Progenitor cell of endocrine pancreas (in vitro differentiated cells): ENCODE measurements at regions not wholly inside any gene's neighbourhood (a gene's known extent, or its start where the extent isn't known, plus 50 kb on each side); places are given as distances from the start of the nearest gene placed in this dataset.

Experiments
- DNase-seq: peaks from one replicate; pipeline ENCODE4 v3.0.0; 2021; ENCODE audit warnings: low spot score; ENCODE audit not compliant: unreplicated experiment
- H3K27ac Mint-ChIP-seq: 2 replicates; pipeline ENCODE4 v1.8.0; 2021; ENCODE audit warnings: mild to moderate bottlenecking, moderate library complexity, mixed read lengths
- H3K27me3 Mint-ChIP-seq: 2 replicates; pipeline ENCODE4 v1.8.0; 2021; ENCODE audit warnings: mixed read lengths
- H3K36me3 Mint-ChIP-seq: 2 replicates; pipeline ENCODE4 v1.8.0; 2022; ENCODE audit warnings: mixed read lengths; ENCODE audit not compliant: insufficient read depth
- H3K4me1 Mint-ChIP-seq: 2 replicates; pipeline ENCODE4 v1.8.0; 2021; ENCODE audit warnings: low read depth, mixed read lengths
- H3K4me3 Mint-ChIP-seq: 2 replicates; pipeline ENCODE4 v1.8.0; 2021; ENCODE audit warnings: low read depth, mild to moderate bottlenecking, moderate library complexity, mixed read lengths
- H3K9me3 Mint-ChIP-seq: 2 replicates; pipeline ENCODE4 v1.8.0; 2021; ENCODE audit warnings: low read depth, mixed read lengths
- CTCF ChIP-seq: fragments of 200-600 bp; sonication (generic); IDR thresholded peaks from one replicate; pipeline ENCODE4 v1.5.0; 2021; ENCODE audit warnings: antibody characterized with exemption, mild to moderate bottlenecking; ENCODE audit not compliant: unreplicated experiment

- no peaks in the 10 kb centered on the region for H3K4me1 Mint-ChIP-seq
- DNase-seq = no peak
- TF ChIP-seq CTCF = no peak
- no peak overlapping the region for H3K27ac Mint-ChIP-seq
- H3K9me3 Mint-ChIP-seq = no peaks in the 10 kb centered on the region
- no peaks in the 10 kb centered on the region for H3K36me3 Mint-ChIP-seq
- no peaks in the 10 kb centered on the region for H3K27me3 Mint-ChIP-seq
- no peak overlapping the region for H3K4me3 Mint-ChIP-seq
These were observed 246.1 kb upstream of the DACH1 start for GRCh38 chr13:72113076-72113475.

- no peaks in the 10 kb centered on the region for H3K36me3 Mint-ChIP-seq
- H3K27ac Mint-ChIP-seq = no peak overlapping the region
- no peak for DNase-seq
- no peak overlapping the region for H3K4me3 Mint-ChIP-seq
- TF ChIP-seq CTCF = no peak
- H3K9me3 Mint-ChIP-seq = peaks cover 3% of the 10 kb centered on the region
- no peaks in the 10 kb centered on the region for H3K27me3 Mint-ChIP-seq
- no peaks in the 10 kb centered on the region for H3K4me1 Mint-ChIP-seq
These were observed 245.2 kb upstream of the DACH1 start for GRCh38 chr13:72112216-72112615.

- TF ChIP-seq CTCF = no peak
- no peak for DNase-seq
- Mint-ChIP-seq H3K9me3 (peaks cover 6% of the 10 kb centered on the region), H3K36me3 (no peaks in the 10 kb centered on the region), H3K4me1 (no peaks in the 10 kb centered on the region), H3K27ac (no peak overlapping the region), H3K27me3 (no peaks in the 10 kb centered on the region), H3K4me3 (no peak overlapping the region)
These were observed 242.9 kb upstream of the DACH1 start for GRCh38 chr13:72109863-72110262.

- no peak overlapping the region for H3K4me3 Mint-ChIP-seq
- H3K27me3 Mint-ChIP-seq = no peaks in the 10 kb centered on the region
- H3K36me3 Mint-ChIP-seq = no peaks in the 10 kb centered on the region
- DNase-seq = no peak
- no peak overlapping the region for H3K27ac Mint-ChIP-seq
- H3K9me3 Mint-ChIP-seq = peaks cover 6% of the 10 kb centered on the region
- no peaks in the 10 kb centered on the region for H3K4me1 Mint-ChIP-seq
- no peak for TF ChIP-seq CTCF
These were observed 237.7 kb upstream of the DACH1 start for GRCh38 chr13:72104656-72105180.

- TF ChIP-seq CTCF = no peak
- Mint-ChIP-seq H3K36me3 (no peaks in the 10 kb centered on the region), H3K27ac (no peak overlapping the region), H3K27me3 (no peaks in the 10 kb centered on the region), H3K9me3 (peaks cover 3% of the 10 kb centered on the region), H3K4me1 (no peaks in the 10 kb centered on the region), H3K4me3 (no peak overlapping the region)
- no peak for DNase-seq
These were observed 234.9 kb upstream of the DACH1 start for GRCh38 chr13:72101768-72102400.
